Dermis blood vessel endothelial cell (primary cell): ENCODE measurements at regions not wholly inside any gene's neighbourhood (a gene's known extent, or its start where the extent isn't known, plus 50 kb on each side); places are given as distances from the start of the nearest gene placed in this dataset.
"Not testable (repeated sequence)": the region's sequence is repeated elsewhere in the genome, so short reads cannot be mapped to it uniquely, and the experiment has no call there.

ENCODE experiments used
- DNase-seq: peaks from one replicate; pipeline ENCODE4 v3.0.0; 2010

DNA sequence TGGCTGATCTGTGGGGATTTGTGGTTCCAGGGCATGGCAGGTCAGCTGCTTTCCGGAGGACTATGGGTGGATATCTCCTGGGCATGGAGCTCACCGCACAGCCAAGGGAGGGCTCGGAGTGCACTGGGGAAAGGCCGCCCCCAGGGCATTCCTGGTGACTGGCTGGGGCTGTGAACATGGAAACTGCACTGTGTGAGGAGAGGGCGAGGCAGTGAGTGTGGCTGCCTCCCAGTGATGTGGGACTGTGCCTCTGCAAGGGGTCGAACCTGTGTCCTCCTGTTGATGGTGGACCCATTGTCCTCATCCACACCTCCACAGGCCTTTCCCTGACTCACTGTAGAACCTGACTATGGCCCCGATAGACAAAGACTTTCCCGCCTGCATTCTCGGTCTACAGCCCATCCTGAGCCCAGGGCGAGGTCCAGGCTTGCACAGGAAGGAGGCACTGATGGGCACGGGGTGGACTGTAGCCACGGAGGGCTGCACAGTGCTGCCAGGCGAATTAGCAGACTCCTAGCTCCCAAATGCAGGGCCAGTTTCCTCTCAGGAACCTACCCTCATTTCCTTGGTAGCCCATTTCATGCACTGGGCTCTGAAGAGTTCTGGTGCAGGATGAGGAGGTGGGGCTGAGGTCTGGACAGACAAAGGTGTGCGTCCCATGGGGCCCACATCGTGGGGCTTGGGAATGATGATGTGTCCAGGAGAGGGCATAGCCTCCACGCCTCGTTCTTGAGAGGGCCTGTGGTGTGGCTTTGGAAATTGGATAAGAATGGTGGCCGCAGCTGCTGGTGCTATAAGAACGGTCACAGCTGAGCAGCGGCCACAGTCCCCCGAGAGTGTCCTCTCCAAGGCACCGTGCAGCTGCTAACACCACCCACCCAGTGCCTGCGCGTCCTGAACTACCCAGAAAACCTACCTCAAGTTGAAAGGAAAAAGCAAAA is 415.1 kb downstream of the TMEM121 start:
- no peak for DNase-seq

DNA sequence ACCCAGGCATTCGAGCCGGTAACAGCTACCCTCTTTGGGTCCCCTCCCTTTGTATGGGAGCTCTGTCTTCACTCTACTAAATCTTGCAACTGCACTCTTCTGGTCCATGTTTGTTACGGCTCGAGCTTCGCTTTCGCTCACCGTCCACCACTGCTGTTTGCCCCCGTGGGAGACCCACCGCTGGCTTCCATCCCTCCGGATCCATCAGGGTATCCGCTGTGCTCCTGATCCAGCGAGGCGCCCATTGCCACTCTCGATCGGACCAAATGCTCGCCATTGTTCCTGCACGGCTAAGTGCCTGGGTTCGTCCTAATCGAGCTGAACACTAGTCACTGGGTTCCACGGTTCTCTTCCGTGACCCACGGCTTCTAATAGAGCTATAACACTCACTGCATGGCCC is 416.3 kb downstream of the TMEM121 start:
- DNase-seq: not testable (repeated sequence)

DNA sequence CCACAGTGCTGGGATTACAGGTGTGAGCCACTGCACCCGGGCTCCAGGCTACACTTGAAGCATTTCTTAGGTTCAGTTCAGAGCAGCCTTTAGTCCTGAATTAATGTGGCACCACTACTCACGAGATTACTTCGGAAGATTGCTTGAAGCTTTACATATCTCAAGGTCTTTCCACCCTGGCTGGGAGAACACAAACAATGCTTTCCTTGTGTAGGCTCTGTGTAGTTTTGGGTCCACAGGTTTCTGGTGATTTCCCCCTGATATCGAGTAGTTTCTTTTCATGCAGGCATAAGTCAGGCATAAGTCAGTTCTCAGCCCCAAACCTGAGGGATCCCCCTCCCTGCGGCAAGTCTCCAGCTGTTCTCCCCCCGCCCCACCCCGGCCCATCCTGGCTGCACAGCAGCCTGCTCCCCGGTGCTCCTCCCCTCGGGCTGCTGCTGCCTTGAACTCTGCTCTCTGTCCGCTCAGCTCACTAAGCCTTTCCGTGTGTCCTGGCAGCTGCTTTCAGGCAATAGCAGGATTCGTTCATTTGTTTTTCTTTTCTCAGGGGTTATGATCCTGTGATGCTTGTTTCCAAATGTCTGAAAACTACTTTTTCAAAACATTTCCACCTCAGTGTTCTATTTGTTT is 417.7 kb downstream of the TMEM121 start:
- no peak for DNase-seq

DNA sequence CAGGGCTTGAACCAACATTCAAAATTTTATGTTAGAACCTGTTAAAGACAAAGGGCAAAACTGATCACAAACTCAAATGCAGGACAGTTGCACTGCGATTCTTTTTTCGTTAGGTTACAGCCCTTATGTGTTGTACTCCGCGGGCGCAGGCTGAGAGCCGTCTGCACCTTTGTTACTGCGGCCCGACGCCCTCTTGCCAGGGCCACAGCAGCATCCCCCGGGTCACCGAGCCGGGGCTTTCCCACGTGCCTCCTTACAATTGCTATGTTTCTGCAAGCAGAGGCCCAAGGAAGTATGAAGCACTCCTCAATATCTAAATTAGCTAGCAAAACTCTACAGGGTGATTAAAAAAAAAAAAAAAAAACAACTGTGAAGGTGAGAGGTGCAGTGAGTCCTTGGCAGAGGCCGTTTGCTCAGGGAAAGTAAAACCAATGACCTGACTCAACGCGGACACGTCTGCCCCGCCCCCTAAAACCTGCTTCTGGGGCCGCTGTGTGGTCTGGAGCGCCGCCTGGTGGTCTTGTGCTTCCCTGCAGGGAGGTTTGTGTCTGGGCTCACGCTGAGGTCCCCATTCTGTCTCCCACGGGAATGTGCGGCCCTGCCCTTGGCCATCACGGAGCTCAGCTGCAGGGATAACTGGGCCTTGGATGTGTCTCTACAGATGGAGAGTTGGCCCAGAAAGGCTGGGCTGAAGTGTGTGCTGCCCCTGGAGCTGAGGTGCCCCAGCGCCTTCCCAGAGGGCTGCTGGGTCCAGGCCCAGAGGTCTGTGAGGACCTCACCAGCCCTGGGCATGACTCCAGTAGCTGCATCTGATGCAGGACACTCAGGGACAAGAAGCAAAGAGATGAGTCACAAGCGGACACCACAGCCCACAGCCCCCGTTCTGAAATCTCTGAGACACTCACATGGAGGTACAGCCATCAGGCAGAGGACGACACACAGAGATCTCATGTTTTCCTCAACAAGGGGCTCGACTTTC is 418.5 kb downstream of the TMEM121 start:
- no peak for DNase-seq

DNA sequence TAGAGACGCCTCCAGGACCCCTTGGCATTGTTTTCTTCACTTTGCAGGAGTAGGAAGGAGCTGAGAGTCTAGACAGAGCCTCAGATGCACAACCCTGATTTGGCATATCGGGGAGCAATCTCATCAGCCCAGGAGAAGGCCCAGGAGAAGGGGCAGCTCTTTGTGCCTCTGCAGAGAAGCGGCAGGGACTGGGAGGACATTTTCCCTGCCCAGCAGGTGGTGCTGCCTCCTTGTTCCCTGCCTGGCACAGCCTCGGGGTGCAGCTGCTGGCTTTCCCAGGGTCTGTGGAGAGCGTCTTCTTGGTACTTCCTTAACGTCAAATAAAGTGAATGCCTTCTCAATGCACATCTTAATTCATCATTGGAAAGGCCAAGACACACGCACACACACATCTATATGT is 419.5 kb downstream of the TMEM121 start:
- no peak for DNase-seq

DNA sequence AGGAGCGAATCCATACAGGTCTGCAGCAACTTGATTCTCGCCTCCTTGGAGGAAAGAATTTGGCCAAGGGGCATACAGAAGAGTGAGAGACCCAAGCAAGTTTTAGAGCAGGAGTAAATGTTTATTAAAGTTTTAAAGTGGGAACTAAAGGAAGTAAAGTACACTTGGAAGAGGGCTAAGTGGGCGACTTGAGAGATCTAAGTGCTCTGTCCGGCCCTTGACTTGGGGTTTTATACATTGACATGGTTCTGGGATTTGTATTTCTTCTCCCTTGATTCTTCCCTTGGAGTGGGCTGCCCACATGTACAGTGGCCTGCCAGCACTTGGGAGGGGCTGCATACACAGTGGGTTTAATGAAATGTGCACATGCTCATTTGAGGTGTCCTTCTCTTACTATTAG is 421.2 kb downstream of the TMEM121 start:
- no peak for DNase-seq

DNA sequence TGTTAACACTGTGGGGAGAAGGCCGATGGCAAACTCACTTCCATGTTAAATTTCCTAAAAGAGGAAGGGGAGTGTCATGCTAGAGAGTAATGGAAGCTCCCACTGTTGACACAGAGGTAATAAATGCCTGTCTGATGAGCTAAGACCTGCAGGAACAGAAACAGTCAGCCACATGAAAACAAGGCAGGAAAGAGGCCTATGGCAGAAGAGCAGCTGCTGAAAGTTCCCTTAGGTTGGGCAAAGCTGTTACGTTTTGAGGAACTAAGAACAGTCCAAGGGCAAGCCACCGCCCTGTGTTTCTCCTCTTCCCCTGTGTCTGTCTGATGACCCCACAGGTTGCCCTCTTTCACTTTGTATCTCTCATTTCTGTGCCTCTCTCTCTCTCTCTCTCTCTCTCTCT is 422.6 kb downstream of the TMEM121 start:
- DNase-seq: not testable (repeated sequence)

DNA sequence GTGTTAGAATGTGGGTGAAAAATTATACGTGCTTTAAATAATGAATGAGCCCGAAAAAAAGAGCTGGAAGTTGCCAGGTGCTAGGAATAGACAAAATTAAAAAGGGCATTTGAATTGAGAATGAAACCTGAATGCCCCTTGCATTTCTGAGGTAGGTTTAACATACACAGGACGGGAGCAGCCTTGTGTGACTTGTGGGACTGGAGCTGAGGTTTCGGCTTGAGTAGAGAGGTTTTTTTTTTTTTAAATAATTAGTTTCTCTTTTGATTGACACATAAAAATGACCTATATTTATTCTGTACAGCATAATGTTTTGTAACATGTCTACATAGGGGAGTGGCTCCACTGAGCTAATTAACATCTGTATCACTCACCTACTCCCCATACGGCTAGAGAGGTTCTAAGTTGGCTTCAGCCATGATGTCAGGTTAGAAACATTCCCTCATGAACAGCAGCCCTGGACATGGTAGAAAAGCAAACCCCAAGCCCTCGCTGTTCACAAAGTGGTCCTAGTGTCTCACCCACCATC is 424.0 kb downstream of the TMEM121 start:
- not testable (repeated sequence) for DNase-seq

DNA sequence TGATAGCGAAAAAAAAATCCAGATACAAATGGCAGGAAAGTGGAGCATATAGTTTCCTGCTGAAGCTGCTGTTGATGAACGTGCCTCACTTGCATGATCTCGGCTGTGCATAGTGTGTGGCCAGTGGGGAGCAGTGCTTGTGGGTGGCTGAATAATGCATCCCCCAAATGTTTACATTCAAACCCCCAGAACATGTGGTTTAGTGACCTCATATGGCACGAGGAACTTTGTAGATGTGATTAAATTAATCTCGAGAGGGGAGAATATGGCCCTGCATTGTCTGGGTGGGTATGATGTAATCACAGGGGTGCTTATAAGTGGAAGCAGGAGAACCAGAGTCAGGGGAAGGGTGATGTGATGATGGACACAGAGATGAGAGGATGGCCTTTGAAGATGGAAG is 425.0 kb downstream of the TMEM121 start:
- no peak for DNase-seq

DNA sequence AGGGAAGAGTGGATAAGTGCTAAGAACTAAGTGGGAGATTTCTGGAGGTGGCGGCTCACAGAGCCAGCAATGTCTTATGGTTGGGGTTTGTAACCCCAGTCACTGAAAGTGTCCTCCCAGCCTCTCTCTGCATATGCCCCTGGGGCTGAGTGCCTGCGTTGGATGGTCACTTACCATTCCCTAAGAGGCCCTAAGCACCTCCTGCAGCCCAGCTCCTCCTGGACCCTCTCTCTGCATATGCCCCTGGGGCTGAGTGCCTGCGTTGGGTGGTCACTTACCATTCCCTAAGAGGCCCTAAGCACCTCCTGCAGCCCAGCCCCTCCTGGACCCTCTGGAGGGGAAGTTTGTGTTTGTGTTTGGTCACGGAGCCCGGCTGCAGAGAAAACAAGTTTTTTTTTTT is 425.8 kb downstream of the TMEM121 start:
- DNase-seq: no peak

DNA sequence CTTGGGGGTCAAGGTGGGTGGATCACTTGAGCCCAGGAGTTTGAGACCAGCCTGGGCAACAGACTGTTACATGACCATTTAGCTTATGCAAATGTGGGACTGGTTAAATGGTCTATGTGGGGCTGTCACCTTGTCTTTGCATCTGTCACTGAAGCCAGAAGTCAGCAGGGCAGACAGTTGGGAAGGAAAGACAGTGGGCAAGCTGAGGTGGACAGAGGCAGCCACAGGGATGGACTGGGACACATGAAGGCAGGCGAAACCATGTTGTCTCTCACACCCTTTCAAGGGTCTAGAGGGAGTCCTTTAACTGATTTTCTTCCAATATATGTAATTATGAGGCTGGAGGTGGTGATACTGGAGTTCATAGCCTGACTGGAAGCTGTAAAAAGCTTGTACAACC is 426.4 kb downstream of the TMEM121 start:
- DNase-seq: no peak

DNA sequence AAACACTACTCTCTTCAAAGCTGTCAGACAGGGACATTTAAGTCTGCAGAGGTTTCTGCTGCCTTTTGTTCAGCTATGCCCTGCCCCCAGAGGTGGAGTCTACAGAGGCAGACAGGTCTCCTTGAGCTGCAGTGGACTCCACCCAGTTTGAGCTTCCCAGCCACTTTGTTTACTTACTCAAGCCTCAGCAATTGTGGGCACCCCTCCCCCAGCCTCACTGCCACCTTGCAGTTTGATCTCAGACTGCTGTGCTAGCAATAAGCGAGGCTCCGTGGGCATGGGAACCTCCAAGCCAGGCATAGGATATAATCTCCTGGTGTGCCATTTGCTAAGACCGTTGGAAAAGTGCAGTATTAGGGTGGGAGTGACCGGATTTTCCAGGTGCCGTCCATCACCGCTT is 435.2 kb downstream of the TMEM121 start:
- DNase-seq: not testable (repeated sequence)

DNA sequence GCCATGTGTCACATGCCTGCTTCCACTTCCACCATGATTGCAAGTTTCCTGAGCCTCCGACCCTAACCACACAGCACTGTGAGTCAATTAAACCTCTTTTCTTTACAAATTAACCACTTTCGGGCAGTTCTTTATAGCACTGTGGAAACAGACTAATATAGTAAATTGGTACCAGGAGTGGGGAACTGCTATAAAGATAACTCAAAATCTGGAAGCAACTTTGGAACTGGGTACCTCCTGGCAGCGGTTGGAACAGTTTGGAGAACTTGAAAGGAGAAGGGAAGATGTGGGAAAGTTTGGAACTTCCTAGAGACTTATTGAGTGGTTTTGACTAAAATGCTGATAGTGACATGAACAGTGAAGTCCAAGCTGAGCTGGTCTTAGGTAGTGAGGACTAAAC is 436.1 kb downstream of the TMEM121 start:
- DNase-seq: no peak

DNA sequence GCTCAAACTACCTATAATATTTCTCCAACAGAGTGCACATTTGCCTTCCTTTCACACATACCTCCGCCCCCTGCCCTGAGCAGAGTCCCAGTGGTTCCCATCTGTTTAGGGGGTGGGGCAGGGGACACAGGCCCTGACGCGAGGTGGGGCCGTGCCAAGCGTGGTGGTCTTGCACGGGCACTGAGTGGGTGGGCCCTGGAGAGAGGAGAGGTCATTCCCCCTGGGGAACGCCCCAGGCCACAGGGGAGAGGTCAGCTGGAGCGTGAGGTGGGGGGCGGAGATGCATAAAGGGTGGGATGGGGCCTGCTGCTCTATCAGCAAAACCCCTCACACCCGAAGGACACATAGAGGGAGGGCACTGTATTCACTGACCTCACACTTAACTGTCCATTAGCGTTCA is 441.9 kb downstream of the TMEM121 start:
- DNase-seq: no peak

DNA sequence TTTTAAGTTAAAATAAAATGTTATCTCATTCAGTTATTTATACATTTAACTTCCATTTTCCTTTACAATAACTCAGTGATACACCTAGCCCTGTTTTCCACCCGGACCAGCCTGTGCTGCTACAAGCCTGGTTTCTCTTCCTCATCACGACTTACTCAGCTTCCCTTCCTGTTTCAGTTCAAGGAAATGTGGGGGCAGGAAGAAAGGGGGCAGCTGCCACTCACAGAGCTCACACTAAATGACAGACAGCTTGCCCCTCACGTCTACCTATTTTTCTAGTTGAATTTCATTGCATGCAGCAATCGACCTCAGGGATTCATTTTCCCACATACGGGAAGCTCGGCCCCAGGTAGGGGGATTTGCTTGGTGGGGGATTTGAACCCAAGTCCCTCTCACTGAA is 442.6 kb downstream of the TMEM121 start:
- DNase-seq: not testable (repeated sequence)

DNA sequence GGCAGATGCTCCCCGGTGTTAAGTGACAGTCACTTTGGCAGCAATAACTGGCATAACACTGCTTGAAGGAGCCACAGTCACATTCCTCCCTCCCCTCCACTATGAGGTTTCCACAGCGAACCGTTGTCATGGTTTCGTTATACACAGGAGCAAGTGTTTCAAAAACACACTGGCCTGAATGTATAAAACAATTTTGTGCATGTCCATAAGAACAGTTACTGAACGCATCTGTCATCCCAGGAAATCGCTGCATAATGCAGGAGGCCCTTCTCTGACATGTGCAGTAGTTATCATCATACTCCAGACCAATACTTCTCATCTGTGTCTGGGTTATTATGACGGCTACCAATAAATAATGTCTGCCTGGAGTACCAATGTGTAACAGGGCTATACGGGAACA is 444.4 kb downstream of the TMEM121 start:
- not testable (repeated sequence) for DNase-seq

DNA sequence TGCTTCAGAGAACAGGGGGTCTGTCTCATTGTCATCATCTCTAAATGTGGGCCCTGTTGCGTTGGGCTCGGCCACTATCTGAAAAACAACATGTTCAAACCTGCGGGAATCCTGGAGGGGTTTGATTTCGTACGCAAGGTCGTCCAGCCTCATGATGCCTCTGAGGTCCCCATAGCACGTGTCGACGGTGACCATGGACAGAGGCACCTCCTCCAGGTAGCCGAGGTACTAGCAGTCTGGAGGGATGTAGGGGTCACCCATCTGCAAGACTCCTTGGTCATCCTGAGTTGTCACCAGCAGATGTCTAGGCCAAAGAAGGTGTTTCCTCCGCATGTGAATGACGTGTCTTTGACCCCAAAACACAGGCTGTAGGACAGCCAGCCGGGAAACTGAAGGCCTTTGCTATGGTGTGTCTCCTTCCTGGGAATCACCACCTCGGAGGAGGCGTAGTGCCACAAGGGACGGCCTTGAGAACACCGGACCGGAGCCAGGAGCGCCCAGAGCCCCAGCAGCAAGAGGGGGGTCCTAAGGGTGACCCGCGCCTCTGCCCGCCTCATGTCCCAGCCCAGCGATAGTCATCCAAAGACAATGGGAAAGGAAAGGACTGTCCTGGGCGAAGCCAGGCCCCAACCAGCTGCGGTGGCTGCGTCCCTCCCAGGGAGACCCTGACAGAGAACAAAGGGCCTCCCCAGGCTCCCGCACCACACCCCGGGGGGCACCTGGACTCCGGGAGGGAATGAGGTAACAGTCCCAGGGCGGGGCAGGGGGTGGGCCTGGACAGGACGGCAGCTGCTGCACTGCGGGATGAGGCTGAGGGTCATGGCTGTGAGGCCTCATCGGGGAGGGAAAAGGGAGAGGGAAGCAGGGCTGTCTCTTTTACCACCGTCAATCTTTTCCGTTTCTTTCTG is 445.5 kb downstream of the TMEM121 start:
- DNase-seq: no peak

DNA sequence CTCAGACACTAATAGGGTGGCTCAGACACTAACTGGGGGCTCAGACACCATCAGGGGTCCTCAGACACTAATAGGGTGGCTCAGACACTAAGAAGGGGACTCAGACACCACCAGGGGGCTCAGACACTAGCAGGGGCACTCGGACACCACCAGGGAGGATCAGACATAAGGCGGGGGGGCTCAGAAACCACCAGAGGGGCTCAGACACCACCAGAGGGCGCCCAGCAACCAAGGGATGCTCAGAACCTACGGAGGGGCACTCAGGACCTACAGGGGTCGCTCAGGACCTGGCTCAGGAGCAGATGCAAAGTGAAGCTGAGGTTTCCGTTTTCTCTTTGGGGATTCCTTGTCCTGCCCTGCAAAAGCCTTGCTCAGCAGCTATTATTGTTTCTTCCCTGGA is 448.5 kb downstream of the TMEM121 start:
- DNase-seq: no peak

DNA sequence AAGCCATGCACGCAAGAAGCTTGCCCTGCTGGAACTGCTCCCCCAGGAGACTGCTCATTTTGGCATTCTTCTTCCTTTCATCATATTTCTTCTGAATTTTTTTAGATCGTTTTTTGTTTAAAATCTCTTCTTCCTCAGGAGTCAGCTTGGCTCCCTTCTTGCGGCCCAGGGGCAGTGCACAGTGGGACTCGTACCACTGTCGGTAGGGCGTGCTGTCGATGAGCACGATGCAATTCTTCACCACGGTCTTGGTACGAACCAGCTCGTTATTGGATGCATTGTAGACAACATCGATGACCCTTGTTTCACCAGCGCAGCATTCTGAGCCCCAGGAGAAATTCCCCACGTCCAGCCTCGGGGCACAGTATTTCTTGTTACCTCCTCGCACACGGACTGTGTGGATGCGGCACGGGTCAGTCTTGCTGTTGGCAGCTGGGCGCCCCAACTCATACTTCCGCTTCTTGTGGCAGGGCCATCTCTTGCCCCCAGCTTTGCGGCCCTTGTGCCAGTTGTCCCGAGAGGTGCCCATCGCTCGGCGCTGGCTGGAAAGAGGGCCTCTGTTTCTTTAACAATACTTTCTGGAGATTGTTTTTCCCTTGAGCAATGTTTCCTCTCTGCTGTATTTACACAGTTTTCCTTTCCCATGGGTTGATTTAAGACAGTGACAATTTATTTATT is 452.4 kb downstream of the TMEM121 start:
- no peak for DNase-seq

DNA sequence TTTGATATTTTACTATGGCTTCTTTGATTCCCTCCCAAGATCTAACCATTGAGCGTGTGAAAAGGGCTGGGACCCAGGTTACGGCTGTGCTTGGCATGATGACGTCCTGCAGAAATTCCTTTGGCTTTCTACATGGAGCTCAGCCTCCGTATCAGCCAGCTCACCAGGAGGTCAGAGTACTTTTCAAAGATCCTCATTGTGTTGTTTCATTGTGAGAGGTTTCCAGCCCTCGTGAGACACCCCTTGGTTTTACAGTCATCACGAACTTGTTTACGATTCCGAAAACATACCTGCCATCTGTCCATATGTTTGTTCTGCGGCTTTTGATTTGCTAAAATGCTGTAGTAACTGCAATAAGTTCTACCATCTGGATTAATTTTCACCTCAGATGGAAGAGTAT is 453.1 kb downstream of the TMEM121 start:
- DNase-seq: no peak

DNA sequence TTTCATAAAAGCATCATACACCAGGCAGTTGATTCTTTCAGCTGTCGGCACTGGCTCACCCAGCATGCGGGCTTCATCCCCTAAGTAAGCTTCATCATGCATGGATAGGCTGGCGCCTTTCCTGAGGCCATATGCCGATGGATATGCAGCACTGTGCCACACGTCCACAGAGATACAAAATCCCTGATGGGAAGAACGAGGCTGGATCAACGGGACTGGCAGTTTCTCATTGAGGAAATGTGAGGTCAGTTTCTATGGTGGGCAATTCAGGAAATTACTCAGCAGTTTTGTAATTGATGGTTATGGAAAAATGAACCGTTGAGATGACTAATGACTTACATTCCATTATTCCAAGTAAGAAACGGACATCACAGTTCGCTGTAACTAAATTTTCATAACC is 453.8 kb downstream of the TMEM121 start:
- DNase-seq: no peak
